ENCODE measurements at regions not wholly inside any gene's neighbourhood (a gene's known extent, or its start where the extent isn't known, plus 50 kb on each side); places are given as distances from the start of the nearest gene placed in this dataset.
A peak's percentile ranks its signal among the peaks of the same experiment; 100 is the strongest.

DNA sequence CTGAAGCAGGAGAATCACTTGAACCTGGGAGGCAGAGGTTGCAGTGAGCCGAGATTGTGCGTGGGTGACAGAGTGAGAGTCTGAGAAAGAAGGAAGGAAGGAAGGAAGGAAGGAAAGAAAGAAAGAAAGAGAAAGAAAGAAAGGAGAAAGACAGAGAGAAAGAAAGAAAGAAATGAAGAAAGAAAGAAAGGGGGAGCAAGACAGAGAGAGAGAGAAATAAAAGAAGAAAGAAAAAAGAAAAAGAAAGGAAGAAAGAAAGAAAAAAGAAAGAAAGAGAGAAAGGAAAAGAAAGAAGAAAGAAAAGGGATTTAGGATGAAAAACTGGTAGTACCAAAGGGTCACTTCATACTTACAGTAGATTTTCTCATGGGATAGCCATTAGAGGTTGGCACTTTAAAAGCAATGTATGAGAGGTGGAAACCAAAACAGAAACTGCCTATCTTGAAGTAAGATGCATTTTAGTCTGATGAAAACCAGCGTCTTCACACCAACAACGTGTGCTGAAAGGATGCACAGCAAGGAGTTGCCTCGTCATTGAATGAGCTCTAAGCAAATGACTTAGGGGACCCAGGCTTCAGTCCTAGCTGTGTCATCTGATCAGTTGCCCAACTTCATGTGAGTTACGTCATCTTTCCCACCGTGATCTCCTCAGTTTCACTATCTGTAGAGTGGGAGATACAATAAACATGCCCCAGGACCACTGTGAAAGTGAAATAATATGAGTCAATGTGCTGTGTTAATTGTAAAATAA lies 133.9 kb upstream of the NEDD9 start:
- peak overlapping the region; percentile 80 for H3K27ac Mint-ChIP-seq
- peaks cover 76% of the 10 kb centered on the region for H3K36me3 Mint-ChIP-seq (ENCODE audit: low read depth)
- peak; percentile 82 for ATAC-seq
- H3K27me3 Mint-ChIP-seq (ENCODE audit: low read depth), result no peaks in the 10 kb centered on the region
- CTCF ChIA-PET, result interaction anchor here (0.7 to 3.1 kb wide), 6 partner anchors 9 to 129 kb away, joined by 3 to 16 read pairs (median 5); no protein-coding TSS in a partner anchor
- peaks cover 13% of the 10 kb centered on the region for H3K9me3 Mint-ChIP-seq (ENCODE audit: insufficient read depth)
- POLR2A ChIA-PET, result interaction anchor here (1.7 to 2.9 kb wide), 3 partner anchors 8 to 15 kb away, joined by 6 to 29 read pairs (median 9); no protein-coding TSS in a partner anchor
- H3K4me3 Mint-ChIP-seq, result peak overlapping the region; percentile 30
- DNase-seq, result peak; percentile 67
- H3K4me1 Mint-ChIP-seq (ENCODE audit: low read depth), result peaks cover 66% of the 10 kb centered on the region

DNA sequence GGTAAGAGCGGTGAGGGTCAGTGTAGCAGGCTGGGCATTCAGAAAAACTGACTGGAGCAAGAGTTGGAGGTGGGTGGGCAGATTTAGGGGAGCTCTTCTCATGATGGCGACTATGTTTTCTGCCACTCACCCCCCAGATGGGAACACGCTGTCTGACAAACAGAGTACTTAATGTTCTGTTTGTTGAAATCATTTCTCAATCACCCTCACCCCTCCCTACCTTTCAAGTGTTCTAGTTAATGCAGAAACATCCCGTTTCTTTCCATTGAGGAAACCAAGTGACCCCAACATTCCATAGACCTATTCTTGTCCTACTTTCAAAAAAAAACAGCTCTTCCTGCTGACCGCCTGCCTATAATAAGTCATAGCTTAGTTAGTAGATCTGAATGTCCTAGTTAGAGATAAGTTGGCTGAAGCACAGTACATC lies 132.5 kb upstream of the NEDD9 start:
- Mint-ChIP-seq H3K27ac (no peak overlapping the region), H3K4me3 (no peak overlapping the region), H3K4me1 (ENCODE audit: low read depth) (peaks cover 70% of the 10 kb centered on the region), H3K36me3 (ENCODE audit: low read depth) (peaks cover 78% of the 10 kb centered on the region), H3K9me3 (ENCODE audit: insufficient read depth) (peaks cover 25% of the 10 kb centered on the region), H3K27me3 (ENCODE audit: low read depth) (no peaks in the 10 kb centered on the region)
- CTCF ChIA-PET, result interaction anchor here (1.0 to 3.1 kb wide), 3 partner anchors 16 to 131 kb away, joined by 4 to 13 read pairs (median 7); no protein-coding TSS in a partner anchor
- POLR2A ChIA-PET, result interaction anchor here (0.7 to 1.2 kb wide), 2 partner anchors 18 to 73 kb away, joined by 3 to 4 read pairs; no protein-coding TSS in a partner anchor
- ATAC-seq, result no peak
- no peak for DNase-seq

DNA sequence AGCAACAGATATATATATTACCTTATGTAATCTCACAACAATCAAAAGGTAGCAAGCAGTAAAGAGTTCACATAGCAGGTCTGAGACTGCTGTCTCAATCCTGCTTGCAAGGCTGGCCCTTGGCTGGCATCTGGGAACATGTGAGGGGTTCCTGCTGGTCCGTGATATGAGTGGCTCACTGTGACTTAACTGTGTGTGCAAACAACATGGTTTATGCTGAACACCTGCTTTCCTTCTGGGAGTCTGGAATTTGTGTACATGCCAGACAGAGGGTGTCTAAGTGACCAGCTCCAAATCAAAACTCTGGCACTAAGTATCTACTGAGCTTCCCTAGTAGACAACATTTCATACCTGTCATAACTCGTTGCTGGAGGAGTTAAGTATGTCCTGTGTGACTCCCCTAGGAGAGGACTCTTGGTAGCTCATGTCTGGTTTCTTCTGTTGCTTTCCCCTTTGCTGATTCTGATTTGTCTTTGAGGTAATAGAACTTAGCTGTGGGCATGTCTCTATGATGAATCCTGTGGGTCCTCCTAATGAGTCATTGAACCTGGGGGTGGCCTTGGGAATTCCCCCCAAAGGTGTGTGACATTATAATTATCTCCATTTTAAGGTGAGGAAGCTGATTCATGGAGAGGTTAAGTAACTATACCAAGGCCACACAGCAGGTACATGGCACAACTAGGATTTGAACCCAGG lies 131.6 kb upstream of the NEDD9 start:
- Mint-ChIP-seq H3K4me1 (ENCODE audit: low read depth) (peaks cover 73% of the 10 kb centered on the region), H3K4me3 (no peak overlapping the region), H3K36me3 (ENCODE audit: low read depth) (peaks cover 82% of the 10 kb centered on the region), H3K9me3 (ENCODE audit: insufficient read depth) (peaks cover 27% of the 10 kb centered on the region), H3K27me3 (ENCODE audit: low read depth) (no peaks in the 10 kb centered on the region), H3K27ac (no peak overlapping the region)
- ATAC-seq, result no peak
- peak; percentile 33 for DNase-seq
- CTCF ChIA-PET, result interaction anchor here (0.7 to 2.3 kb wide), 2 partner anchors 17 to 24 kb away, joined by 3 to 7 read pairs; no protein-coding TSS in a partner anchor
- POLR2A ChIA-PET, result interaction anchor here (1.2 kb wide), 1 partner anchor 18 kb away, joined by 4 read pairs; no protein-coding TSS in a partner anchor

DNA sequence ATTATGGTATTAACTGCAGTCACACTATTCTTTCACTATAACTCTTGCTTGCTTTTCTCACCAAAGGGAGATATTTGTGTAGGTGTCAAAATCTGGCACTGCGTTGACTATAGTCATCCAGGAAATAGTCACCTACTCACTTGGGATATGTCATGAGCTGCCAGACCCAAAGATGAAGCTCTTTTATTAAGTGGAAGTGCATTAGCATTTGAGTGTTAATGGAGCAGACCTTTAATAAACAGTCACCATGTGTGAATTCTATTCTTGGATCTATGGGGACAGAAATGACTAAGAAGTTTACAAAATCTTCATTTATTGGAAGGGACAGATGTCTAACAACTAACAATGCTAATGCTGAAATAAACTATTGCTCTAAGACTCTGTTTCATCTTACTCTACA lies 130.1 kb upstream of the NEDD9 start:
- H3K9me3 Mint-ChIP-seq (ENCODE audit: insufficient read depth), result peaks cover 27% of the 10 kb centered on the region
- DNase-seq, result no peak
- peaks cover 66% of the 10 kb centered on the region for H3K4me1 Mint-ChIP-seq (ENCODE audit: low read depth)
- no peak overlapping the region for H3K4me3 Mint-ChIP-seq
- ATAC-seq, result no peak
- H3K36me3 Mint-ChIP-seq (ENCODE audit: low read depth), result peaks cover 84% of the 10 kb centered on the region
- ChIA-PET POLR2A (interaction anchor here (0.8 kb wide), 1 partner anchor 20 kb away, joined by 3 read pairs; no protein-coding TSS in a partner anchor), CTCF (interaction anchor here (1.0 to 1.3 kb wide), 3 partner anchors 9 to 15 kb away, joined by 3 read pairs; no protein-coding TSS in a partner anchor)
- no peaks in the 10 kb centered on the region for H3K27me3 Mint-ChIP-seq (ENCODE audit: low read depth)
- no peak overlapping the region for H3K27ac Mint-ChIP-seq

DNA sequence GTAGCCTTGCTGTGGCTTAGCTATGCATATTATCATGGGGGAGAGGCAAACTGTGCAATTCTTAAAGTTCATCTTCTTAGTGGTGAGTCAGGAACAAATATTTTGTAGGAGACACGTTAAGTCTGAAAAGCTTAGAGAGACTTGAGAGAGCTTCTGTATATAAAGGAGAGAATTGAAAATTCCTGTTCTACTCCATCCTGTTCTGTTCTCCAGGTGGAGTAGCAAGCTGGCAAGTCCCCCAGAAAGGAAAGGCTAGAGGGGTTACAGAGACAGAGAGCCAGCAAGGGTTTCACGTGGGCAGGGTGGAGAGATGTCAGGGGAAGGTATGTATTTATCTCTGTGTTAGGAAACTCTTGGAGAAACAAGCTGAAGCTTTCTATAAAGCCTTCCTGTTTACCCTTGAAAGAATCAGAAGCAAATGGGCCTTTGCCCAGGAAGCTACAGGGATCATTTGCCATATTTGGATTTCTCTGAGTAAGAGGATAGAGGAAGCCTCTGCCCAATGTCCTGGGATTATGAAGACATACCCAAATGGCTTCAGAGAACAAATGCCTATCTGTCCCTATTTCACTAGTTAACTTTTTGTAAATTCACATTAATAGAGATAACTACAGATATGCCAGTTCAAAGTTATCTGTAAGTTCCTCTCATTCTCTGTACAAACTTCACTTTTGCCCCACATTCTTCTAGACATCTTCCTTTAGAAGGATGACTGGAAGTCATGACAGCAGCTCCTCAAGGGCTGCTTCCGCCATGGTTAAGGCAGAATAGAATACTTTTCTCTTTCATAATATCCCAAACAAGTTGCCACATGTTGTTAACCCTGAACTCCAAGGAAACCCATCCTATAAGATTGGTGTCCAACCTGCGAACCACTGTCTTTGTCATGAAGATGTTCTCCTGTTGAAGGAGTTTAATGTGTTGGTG lies 126.7 kb upstream of the NEDD9 start:
- Mint-ChIP-seq H3K9me3 (ENCODE audit: insufficient read depth) (peaks cover 32% of the 10 kb centered on the region), H3K27me3 (ENCODE audit: low read depth) (no peaks in the 10 kb centered on the region), H3K4me3 (no peak overlapping the region), H3K4me1 (ENCODE audit: low read depth) (peaks cover 64% of the 10 kb centered on the region), H3K36me3 (ENCODE audit: low read depth) (peaks cover 77% of the 10 kb centered on the region), H3K27ac (no peak overlapping the region)
- CTCF ChIA-PET, result interaction anchor here (0.9 to 1.2 kb wide), 2 partner anchors 17 to 137 kb away, joined by 3 to 4 read pairs; no protein-coding TSS in a partner anchor
- ATAC-seq, result no peak
- no peak for DNase-seq
- POLR2A ChIA-PET, result interaction anchor here (0.7 to 1.7 kb wide), 3 partner anchors 8 to 26 kb away, joined by 3 to 9 read pairs (median 3); no protein-coding TSS in a partner anchor

DNA sequence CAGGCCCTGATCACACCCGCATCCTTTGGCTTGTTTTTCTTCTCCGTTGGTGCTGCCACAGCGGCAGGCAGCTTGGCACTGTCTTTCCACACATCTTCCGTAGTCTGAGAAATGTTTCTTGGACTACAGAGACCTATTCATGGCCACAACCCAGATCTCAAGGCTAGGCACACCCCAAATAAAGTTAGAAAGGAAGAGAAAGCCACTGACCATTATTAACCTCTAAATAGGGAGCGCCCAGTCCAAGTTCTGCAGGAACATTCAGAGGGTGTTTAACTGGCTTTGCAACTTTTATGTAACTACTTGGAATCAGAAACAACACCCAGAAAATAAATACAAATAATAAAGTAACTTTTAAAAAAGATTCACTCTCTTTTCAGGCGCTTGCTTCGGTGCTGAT lies 124.8 kb upstream of the NEDD9 start:
- Mint-ChIP-seq H3K27me3 (ENCODE audit: low read depth) (no peaks in the 10 kb centered on the region), H3K4me3 (no peak overlapping the region), H3K4me1 (ENCODE audit: low read depth) (peaks cover 61% of the 10 kb centered on the region), H3K36me3 (ENCODE audit: low read depth) (peaks cover 72% of the 10 kb centered on the region), H3K27ac (peak overlapping the region; percentile 70), H3K9me3 (ENCODE audit: insufficient read depth) (peaks cover 31% of the 10 kb centered on the region)
- ATAC-seq, result no peak
- CTCF ChIA-PET, result interaction anchor here (1.1 to 1.3 kb wide), 2 partner anchors 9 to 185 kb away, joined by 3 read pairs; no protein-coding TSS in a partner anchor
- no peak for DNase-seq
- POLR2A ChIA-PET, result no interaction called here

DNA sequence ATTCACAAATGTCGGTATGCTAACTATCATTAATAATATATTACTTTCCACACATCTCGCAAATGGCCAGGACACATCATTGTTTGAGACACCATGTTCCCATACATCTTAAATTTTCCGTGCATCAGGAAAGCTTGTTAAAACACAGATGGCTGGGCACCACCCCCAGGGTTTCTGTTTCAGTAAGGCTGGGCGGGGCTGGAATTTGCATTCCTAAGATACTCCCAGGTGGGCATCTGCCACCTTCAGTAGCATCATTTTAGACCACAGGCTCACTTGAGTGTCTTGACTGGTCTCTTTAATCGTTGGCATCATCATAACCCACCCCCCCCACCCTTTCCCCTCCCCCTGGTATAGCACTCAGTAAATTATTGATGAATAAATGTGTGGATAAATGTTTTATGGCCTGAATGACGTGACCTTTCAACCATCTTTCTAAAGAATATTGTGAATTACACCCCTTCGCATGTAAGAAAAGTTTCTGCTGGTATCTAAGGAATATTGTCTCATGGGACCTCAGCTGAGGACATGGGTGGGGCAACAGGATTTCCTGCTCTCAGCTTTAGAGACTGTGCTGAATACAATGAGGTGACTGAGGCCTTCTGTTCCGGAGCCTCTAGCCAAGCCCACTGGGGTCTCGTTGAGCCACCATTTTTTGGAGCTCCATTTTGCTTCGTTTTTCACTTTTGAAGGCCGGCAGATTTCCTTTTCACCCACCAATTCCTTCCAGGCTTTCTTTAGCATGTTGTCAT lies 124.1 kb upstream of the NEDD9 start:
- H3K9me3 Mint-ChIP-seq (ENCODE audit: insufficient read depth), result peaks cover 26% of the 10 kb centered on the region
- H3K27ac Mint-ChIP-seq, result peak overlapping the region; percentile 70
- DNase-seq (no peak), ATAC-seq (no peak)
- CTCF ChIA-PET, result interaction anchor here (1.1 to 1.3 kb wide), 2 partner anchors 10 to 184 kb away, joined by 3 read pairs; no protein-coding TSS in a partner anchor
- no peak overlapping the region for H3K4me3 Mint-ChIP-seq
- H3K27me3 Mint-ChIP-seq (ENCODE audit: low read depth), result no peaks in the 10 kb centered on the region
- peaks cover 72% of the 10 kb centered on the region for H3K36me3 Mint-ChIP-seq (ENCODE audit: low read depth)
- POLR2A ChIA-PET, result no interaction called here
- H3K4me1 Mint-ChIP-seq (ENCODE audit: low read depth), result peaks cover 60% of the 10 kb centered on the region

DNA sequence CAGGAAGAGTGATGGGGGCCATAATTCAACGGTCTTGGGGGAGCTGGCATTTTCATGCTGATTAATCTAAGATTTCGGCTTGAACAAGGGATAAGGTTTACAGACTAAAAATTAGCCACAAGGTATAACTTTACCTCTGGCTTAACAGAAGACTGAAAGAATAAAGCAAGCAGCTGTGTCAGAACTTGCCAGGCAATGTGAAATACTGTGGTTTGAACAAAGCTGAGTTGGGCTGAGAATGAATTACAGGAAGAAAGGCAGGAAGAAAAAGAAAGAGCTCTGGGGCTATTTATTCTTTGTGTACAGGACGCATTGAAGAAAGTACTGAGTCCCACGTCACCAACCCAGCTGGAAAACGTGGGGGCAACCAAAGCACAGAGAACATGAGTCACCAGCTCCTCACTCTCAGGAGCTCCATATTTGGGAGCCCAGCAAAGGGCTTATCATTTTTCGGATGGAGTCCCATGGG lies 121.5 kb upstream of the NEDD9 start:
- Mint-ChIP-seq H3K27ac (peak overlapping the region; percentile 82), H3K9me3 (ENCODE audit: insufficient read depth) (peaks cover 10% of the 10 kb centered on the region), H3K4me3 (peak overlapping the region; percentile 15), H3K4me1 (ENCODE audit: low read depth) (peaks cover 49% of the 10 kb centered on the region), H3K36me3 (ENCODE audit: low read depth) (peaks cover 72% of the 10 kb centered on the region), H3K27me3 (ENCODE audit: low read depth) (no peaks in the 10 kb centered on the region)
- CTCF ChIA-PET, result interaction anchor here (0.6 to 1.7 kb wide), 13 partner anchors 9 to 202 kb away, joined by 3 to 8 read pairs (median 3); no protein-coding TSS in a partner anchor
- POLR2A ChIA-PET, result interaction anchor here (0.8 to 1.9 kb wide), 4 partner anchors 27 to 121 kb away, joined by 3 to 10 read pairs (median 4); partner anchors contain the start of gene NEDD9
- peak; percentile 81 for ATAC-seq
- DNase-seq, result peak; percentile 72

DNA sequence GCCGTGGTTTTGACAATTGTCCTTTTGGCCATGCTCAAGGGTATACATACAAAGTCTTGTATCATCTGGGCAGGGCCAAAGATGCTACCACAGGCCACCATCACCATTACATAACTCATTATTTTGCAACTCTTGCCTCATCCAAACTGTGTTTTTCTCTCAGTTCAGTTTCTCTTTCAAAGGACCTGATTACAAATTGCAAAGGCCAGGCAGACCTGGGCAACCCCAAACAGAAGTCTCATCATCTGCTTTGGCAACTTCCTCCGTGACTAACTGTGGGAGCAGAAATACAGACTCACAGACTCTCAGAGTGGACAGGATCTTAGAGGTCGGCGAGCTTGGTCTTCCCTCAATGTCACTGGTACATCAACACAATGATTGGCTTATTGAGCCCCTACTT lies 117.8 kb upstream of the NEDD9 start:
- CTCF ChIA-PET, result no interaction called here
- no peak for ATAC-seq

DNA sequence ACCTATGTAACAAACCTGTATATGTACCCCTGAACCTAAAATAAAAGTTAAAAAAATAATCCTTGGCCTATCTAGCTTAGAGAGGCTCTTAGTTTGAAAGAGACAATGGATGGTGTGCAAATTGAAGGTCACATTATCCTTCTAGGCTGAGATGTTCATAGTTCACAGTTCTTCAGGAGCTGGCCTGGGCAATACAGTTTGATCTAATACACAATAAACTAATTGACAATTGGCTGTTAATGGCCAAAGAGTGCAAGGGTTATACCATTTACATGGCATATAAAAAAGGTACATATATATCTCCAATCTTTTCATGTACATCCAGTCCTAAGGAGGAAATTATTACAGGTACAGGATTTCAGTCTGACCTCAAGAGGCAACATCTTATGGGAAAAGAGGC lies 117.4 kb upstream of the NEDD9 start:
- DNase-seq (no peak), ATAC-seq (no peak)
- Mint-ChIP-seq H3K27ac (no peak overlapping the region), H3K27me3 (ENCODE audit: low read depth) (no peaks in the 10 kb centered on the region), H3K4me3 (no peak overlapping the region), H3K9me3 (ENCODE audit: insufficient read depth) (peaks cover 5% of the 10 kb centered on the region), H3K4me1 (ENCODE audit: low read depth) (peaks cover 49% of the 10 kb centered on the region), H3K36me3 (ENCODE audit: low read depth) (peaks cover 74% of the 10 kb centered on the region)
- CTCF ChIA-PET, result no interaction called here
- POLR2A ChIA-PET, result interaction anchor here (1.5 kb wide), 1 partner anchor 63 kb away, joined by 3 read pairs; no protein-coding TSS in a partner anchor

More for the DNA sequence above, 117.8 kb upstream of the NEDD9 start:
- Mint-ChIP-seq H3K27ac (no peak overlapping the region), H3K4me3 (no peak overlapping the region), H3K9me3 (ENCODE audit: insufficient read depth) (peaks cover 8% of the 10 kb centered on the region), H3K4me1 (ENCODE audit: low read depth) (peaks cover 48% of the 10 kb centered on the region), H3K36me3 (ENCODE audit: low read depth) (peaks cover 74% of the 10 kb centered on the region), H3K27me3 (ENCODE audit: low read depth) (no peaks in the 10 kb centered on the region)
- POLR2A ChIA-PET, result interaction anchor here (1.5 kb wide), 1 partner anchor 62 kb away, joined by 3 read pairs; no protein-coding TSS in a partner anchor
- no peak for DNase-seq
